HG02623 (cell line): ENCODE measurements at regions not wholly inside any gene's neighbourhood (a gene's known extent, or its start where the extent isn't known, plus 50 kb on each side); places are given as distances from the start of the nearest gene placed in this dataset.
"Not testable (repeated sequence)": the region's sequence is repeated elsewhere in the genome, so short reads cannot be mapped to it uniquely, and the experiment has no call there.

ENCODE experiments used
- ATAC-seq: cut with Tn5 transposase; IDR thresholded peaks from one replicate; pipeline ENCODE4 v1.9.1; 2021; ENCODE audit warnings: moderate library complexity; ENCODE audit not compliant: unreplicated experiment

DNA sequence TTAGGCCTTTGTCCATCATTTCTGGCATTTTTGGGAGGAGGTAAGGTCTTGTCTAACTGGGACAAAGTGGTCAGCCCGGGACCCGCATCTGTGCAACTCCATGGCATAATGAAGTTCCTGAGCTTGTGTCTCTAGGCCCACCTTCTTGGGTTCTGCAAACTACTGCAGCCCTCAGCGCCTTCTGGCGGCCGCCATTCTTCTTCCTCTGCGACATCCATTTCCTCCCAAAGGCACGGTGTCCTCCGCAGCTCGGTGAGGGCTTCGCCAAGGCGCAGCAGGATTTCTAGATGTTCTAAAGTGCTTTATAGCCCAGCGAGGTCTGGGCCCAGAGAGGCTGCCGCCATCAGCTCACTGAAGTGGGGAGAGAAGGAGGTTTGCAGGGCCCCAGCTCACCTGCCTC, 134.4 kb upstream of the OR4E1 start:
- ATAC-seq = no peak

DNA sequence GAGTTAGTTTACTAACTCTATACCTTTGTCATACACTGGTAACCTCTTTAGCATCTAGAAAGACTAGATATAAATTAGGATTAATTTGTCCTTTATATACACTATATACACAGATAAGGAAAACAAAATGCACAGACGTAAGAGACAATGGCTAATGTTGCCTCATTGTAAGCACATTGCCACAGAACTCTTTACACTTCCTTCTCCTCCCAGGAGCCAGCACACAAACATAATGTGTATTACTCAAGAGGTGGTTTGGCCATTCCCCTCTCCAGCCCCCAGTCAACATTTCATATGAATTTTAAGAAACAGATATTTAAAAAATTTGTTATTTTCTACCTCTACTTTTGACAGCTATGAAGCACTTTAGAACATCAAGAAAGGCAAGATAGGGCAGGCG, 131.4 kb upstream of the OR4E1 start:
- ATAC-seq = no peak

DNA sequence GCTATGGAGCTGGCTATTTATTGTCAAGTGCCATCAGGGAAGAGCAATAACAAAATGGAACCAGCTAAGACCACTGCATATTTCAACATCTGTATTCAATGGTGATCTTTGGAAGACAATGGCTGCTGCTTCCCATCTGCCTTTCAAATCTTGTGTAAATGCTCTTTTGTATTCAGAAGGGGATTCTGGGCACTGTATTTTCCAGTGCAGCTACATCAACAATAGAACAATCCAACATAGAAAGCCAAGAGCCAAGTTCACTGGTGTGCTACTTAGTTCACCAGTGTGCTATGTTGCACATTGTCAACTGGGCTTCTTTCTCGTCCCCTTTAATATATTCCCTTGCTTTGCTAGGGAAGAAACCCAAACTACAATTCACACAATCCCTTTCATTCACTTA, 128.8 kb upstream of the OR4E1 start:
- no peak for ATAC-seq

DNA sequence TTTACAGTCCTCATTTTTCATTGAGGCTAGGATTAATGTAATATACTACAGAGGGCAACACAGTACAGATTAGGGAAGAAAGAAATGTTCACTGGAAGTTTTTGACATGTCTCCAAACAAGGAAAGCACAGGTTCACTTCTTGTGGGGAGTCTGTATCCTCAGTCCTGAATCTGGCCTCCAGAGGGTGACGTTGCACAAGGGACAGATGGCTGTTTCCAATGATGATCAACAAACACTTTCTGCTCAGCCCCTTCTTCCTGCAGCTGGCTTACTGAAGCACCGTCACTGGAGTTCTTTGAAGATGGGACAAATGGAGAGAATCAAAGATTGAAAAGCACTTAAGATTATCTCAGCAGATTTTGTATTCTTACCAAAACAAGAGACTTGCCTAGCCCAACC, 123.3 kb upstream of the OR4E1 start:
- ATAC-seq = no peak

DNA sequence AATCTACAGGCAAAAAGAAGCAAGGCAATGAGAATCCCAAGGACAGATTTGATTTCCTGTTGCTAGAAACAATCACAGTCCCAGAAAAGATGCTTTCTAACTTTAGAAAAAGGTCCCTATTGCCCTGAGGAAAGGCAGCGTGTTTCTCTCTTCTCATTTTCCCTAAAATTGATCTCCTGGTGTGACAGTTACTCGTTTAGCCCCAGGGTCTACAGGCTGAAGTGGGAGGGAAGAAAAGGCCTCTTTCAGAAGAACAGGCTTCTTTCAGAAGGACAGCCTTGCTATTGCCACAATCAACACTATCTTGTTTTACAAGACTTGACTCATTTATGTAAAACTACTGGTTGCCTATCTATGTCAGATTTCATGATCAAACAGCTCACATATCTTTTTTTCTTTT, 121.8 kb upstream of the OR4E1 start:
- no peak for ATAC-seq

DNA sequence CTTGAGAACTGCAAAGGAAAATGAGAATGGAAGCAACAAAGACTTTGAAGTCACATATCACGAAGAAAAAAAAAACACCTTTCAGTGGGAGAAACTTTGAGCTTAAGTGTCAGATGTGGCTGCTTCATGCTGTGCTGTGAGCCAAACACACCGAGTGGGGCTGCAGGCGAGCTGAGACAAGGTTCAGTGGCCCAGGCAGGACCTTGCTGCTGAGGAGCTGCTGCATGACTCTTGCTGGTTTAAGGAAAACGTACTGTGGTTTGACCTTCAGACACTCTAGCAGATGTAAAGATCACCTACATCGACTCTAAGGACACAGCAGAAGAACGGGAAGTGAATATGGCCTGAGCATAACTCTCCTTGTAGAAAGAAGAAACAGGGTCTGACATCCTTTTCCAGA, 118.1 kb upstream of the OR4E1 start:
- ATAC-seq = no peak

DNA sequence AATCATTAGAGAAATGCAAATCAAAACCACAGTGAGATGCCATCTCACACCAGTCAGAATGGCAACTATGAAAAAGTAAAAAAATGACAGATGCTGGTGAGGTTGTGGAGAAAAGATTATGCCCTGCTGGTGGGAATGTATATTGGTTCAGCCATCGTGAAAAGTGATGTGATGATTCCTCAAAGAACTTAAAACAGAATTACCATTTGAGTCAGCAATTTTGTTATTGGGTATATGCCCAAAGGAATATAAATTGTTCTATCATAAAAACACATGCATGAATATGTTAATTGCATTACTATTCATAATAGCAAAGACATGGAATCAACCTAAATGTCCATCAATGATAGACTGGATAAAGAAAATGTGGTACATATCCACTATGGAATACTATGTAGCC, 115.1 kb upstream of the OR4E1 start:
- not testable (repeated sequence) for ATAC-seq

DNA sequence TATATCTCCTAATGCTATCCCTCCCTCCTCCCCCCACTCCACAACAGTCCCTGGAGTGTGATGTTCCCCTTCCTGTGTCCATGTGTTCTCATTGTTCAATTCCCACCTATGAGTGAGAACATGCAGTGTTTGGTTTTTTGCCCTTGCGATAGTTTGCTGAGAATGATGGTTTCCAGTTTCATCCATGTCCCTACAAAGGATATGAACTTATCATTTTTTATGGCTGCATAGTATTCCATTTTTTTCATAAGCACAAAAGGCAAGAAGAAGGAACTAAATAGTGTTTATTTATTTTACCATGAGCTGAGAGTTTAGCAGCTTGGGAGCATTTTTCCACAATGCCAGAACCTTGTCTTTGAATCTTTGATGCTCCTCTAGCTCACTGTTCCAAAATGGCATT, 113.6 kb upstream of the OR4E1 start:
- ATAC-seq = not testable (repeated sequence)

DNA sequence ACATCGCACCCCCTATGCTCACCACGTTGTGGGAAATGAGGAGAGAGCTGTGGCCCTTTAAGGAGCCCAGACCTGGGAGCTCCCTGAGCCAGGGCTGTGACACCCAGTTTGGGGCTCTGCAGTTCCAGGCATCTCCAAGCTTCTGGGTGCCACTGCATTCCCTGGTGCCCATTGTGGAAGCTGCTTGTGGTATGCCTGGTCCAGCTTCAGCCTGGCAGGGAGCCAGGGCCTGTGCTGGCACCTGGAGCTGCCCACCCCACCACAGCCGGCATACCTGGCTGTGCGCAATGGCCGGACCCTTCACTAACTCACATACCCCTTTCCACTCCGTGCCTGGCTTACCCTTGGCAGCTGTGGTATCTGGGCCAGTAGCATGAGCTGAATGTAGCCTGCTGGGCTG, 107.9 kb upstream of the OR4E1 start:
- ATAC-seq = no peak

DNA sequence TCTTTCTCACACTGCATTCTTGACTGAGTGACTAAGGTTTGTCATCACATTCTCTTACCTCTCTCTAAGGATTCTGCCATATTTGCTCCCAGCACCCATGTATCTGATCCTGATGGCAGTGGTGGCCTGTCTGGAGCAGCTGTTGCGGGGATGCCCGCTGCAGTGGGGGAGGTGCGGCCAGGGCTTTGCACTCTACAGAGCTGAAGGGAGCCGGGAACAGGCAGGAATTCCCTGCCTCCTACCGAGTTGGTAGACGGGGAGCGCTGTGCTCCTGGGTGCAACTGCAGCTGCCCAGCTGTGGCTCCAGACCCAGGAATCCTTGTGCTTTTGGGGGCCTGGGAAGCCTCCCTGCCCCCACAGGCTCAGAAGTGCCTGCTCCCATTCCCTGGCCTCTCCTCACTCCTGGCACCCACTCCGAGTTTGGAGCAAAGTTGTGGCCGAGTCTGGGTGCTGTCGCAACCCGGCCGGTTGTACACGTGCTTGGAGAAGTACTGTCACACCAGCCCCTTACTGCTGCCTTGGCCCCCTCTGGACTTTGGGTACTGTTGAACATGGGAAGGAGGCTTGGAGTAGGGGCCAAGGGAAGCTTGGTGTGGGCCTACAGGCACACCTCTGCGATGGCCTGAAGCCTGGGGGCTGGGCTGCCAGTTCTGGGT, 106.9 kb upstream of the OR4E1 start:
- no peak for ATAC-seq

DNA sequence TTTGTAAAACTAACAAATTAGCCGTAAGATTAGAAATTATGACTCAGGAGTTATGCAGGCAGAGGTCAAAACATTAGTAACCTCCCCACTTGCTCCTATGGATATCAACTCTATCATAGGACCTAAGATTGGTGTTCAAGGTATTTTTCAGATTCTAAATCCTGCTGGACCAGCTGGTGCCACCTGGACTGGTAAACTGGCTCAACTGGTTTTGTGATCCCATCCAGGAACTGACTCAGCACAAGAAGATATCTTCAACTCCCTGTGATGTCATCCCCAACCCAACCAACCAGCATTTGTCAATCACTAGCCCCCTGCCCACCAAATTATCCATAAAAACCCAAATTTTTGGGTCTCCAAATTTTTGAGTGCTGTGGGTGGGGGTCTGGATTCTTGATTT, 98.1 kb upstream of the OR4E1 start:
- ATAC-seq = no peak

DNA sequence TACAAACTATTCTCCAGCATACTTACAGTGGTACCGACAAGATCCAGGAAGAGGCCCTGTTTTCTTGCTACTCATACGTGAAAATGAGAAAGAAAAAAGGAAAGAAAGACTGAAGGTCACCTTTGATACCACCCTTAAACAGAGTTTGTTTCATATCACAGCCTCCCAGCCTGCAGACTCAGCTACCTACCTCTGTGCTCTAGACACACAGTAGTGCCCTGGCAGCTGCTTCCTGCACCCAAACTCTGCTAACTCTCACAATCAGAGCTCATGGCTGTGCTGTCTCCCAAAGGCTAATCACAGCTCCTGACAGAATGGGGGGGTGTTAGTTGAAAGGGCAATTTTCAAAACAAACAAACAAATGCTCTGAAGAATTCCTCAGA, 95.2 kb upstream of the OR4E1 start:
- no peak for ATAC-seq

DNA sequence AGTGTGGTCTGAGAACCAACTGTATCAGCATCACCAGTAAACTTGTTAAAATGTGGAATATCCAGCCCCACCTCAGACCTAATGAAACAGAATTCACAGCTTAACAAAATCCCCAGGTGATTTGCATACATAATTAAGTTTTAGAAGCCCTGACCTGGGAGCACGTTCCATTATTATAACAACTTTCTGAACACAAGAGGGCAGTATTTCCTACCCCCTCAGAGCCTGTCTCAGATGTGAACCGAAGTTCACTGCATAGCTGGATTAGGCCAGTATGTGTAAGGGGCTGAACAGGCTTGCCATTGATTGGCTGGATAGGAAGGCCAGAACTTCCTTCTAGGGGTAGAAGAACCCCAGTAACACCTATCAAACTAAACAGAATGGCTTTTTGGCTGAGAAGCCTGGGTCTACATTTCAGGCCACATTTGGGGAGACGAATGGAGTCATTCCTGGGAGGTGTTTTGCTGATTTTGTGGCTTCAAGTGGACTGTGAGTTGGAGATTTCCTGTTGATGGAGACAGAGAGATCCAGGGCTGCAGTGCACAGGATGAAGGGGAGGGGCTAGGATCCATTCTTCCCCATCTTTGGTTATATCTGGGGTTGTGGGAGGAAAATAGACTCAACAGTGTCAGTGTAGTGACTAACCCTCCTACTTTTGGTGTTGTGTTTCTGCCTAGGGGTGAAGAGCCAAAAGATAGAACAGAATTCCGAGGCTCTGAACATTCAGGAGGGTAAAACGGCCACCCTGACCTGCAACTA, 94.7 kb upstream of the OR4E1 start:
- no peak for ATAC-seq

DNA sequence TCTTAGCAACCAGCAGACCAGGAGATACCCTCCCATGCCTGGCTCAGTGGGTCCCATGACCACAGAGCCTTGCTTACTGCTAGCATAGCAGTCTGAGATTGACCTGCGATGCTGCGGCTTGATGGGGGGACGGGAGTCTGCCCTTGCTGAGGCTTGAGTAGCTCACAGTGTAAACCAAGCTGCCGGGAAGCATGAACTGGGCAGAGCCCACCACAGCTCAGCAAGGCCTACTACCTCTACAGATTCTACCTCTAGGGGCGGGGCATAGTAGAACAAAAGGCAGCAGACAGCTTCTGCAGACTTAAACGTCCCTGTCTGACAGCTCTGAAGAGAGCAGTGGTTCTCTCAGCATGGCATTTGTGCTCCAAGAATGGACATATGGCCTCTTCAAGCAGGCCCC, 86.7 kb upstream of the OR4E1 start:
- not testable (repeated sequence) for ATAC-seq

DNA sequence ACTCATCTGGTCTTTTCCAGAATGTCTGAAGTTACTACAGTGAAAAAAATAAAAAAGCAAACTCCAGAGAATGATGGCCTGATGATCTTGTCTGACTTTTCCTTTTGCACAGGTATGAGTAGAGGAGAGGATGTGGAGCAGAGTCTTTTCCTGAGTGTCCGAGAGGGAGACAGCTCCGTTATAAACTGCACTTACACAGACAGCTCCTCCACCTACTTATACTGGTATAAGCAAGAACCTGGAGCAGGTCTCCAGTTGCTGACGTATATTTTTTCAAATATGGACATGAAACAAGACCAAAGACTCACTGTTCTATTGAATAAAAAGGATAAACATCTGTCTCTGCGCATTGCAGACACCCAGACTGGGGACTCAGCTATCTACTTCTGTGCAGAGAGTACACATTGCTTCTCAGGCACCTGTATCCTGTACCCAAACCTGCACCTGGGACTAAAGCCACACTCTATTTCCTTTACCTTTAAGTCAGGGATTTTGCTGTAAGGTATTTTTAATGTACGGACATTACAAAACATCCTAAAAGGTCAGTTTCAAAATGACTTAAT, 75.8 kb upstream of the OR4E1 start:
- no peak for ATAC-seq

DNA sequence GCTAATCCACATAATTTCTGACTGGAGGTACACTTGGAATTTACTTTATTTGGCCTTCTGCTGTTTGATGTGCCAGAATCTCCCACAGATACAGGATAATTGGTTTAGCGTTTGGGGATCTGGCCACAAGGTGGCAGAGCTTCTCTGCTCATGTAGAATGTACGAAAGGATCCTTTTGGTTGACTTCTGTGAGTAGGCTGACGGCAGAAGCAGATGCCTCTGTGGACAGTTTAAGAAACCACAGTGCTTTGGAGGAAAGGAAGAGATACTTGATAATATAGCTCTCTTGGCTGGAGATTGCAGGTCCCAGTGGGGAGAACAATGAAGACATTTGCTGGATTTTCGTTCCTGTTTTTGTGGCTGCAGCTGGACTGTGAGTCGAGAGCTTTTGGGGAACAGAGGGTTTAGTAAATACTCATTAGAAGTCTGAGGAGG, 75.3 kb upstream of the OR4E1 start:
- peak; percentile 63 for ATAC-seq

DNA sequence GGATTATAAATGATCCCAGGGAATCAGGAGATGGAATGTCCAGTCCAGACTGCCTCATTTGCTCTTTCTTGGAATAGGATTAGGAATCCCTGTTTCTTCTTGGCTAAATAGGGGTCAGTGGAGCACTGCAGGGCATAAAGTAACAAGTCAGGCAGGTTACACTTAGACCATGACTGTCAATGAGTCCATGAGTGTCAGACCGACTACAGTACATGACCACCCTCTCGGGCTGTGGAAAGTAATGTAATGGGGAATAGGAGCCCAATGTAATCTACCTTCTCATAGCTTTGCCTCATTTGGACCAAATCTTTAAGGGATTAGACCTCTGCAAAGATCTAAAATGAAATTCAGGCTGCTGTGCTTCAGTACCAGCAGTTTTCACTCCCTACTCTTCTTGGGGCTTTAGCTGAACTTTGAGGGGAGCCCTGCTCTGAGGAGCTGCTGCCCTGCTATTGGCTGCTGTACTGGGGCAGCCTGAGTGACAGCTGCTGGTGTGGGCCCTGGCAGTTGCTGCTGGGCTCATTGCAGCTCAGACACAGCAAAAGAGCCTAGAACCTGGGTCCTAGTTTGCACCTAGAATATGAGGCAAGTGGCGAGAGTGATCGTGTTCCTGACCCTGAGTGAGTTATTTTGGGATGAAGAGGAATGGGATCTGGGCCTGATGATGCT, 62.2 kb upstream of the OR4E1 start:
- no peak for ATAC-seq

DNA sequence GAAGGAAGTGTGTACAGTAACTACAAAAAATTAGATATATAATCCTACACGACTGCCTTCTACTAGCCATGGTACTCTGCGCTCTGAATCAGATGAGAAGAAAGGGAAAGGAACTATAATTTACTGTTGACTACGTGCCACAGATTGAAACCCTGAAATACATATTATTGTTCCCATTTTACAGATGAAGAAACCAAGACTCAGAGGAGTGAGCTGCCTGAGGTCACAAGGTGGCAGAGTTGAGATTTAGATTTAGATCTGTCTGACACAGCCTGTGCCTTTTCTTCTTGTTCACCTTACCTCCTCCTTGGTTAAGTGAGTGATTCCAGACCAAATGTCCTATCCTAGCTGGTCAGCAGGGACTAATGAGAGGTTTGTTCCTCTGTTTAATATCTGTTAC, 61.6 kb upstream of the OR4E1 start:
- ATAC-seq = no peak

DNA sequence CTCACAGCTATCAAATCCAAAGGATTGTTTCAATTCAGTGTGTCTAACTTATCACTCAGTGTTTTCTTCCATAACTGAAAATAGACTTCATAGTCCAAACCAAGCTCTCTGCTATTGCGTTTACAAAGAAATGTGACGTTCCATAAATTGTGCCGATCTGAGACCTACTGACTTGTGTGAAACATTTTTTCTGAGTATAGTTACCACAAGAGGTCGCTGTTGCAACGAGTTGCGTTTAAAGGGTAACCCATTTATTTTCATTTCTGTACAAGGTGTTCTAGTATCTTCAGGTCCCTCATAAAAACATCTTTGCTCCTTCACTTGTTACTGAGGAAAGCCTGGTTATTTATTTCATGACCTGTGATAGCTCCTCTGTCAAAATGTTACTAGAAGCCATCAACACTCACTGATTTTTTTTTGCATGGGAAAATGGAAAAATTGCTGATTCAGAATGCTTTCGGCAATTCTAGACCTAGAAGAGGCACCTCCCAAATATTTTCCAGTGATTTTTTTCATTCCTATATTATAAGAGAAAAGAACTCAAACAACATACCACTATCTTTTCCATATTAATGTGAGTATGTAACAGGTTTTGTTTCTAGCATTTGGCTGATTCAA, 60.9 kb upstream of the OR4E1 start:
- no peak for ATAC-seq

DNA sequence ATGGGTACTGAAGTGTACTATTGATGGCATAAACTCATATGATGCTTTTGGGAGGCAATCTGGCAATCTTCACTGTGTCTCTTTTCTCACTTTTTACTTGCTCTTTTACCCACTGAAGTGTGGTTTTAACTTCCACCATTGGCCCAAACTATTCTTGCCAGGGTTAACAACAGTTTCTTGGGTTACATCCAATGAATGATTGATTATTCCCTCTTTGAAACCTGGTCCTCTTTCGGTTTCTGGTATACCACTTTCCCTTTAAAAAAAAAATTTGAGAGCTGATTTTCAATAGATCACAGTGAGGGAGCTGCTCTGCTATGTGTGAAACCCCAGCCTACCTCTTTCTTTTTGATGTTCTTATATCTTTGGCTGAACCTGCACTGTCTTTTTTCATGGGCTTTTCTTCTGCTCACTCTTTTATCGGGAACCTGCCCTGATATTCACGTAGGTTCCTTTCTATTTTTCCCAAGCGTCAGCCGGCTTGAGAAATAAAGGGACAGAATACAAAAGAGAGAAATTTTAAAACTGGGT, 56.1 kb upstream of the OR4E1 start:
- ATAC-seq = no peak

DNA sequence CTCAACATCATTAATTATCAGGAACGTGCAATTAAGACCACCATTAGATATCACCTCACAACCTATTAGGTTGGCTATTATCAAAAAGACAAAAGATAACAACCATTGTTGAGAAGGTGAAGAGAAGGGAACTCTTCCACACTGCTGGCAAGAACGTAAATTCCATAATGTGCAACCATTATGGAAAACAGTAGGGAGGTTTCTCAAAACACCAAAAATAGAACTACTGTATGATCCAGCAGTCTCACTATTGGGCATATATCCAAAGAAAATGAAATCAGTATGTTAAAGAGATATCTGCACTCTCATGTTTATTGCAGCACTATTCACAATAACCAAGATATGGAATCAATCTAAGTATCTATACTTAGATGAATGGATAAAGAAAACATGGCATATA, 51.6 kb upstream of the OR4E1 start:
- no peak for ATAC-seq
